Neural cell (in vitro differentiated cells): ENCODE measurements at regions not wholly inside any gene's neighbourhood (a gene's known extent, or its start where the extent isn't known, plus 50 kb on each side); places are given as distances from the start of the nearest gene placed in this dataset.

ENCODE experiments used
- H2AFZ ChIP-seq: fragments of 200-600, 300-800 bp; sonication (generic), shearing (Covaris generic); 2 replicates; pipeline ENCODE4 v1.6.0; 2014; ENCODE audit warnings: low read depth, mild to moderate bottlenecking, antibody characterized with exemption, low read length, moderate library complexity
- H3F3A ChIP-seq: fragments of 200-600 bp; shearing (Covaris generic); 2 replicates; pipeline ENCODE4 v1.6.1; 2016; ENCODE audit warnings: mild to moderate bottlenecking, moderate library complexity, mixed read lengths, antibody characterized with exemption, low read length; ENCODE audit not compliant: insufficient read depth, poor library complexity, severe bottlenecking
- H3K27ac ChIP-seq: fragments of 200-600, 300-800 bp; sonication (generic), shearing (Covaris generic); 2 replicates; pipeline ENCODE4 v1.5.1; 2014; ENCODE audit warnings: mild to moderate bottlenecking, low read length, moderate library complexity
- H3K27me3 ChIP-seq: fragments of 300-800, 200-600 bp; sonication (generic), shearing (Covaris generic); 2 replicates; pipeline ENCODE4 v1.6.0; 2014; ENCODE audit warnings: mild to moderate bottlenecking, low read depth, low read length, moderate library complexity; ENCODE audit not compliant: insufficient read depth
- H3K36me3 ChIP-seq: fragments of 300-800, 200-600 bp; sonication (generic), shearing (Covaris generic); 2 replicates; pipeline ENCODE4 v1.5.1; 2014; ENCODE audit warnings: mild to moderate bottlenecking, antibody characterized with exemption, low read length, moderate library complexity; ENCODE audit not compliant: insufficient read depth
- H3K4me2 ChIP-seq: fragments of 300-800, 200-600 bp; sonication (generic), shearing (Covaris generic); 2 replicates; pipeline ENCODE4 v1.6.0; 2014; ENCODE audit warnings: mild to moderate bottlenecking, low read length
- H3K4me3 ChIP-seq: fragments of 300-800, 200-600 bp; sonication (generic), shearing (Covaris generic); 2 replicates; pipeline ENCODE4 v1.5.1; 2014; ENCODE audit warnings: mild to moderate bottlenecking, low read length, moderate library complexity
- H3K79me2 ChIP-seq: fragments of 200-600 bp; shearing (Covaris generic); replicated peaks from 2 replicates; pipeline ENCODE4 v1.6.0; 2014; ENCODE audit warnings: mild to moderate bottlenecking, low read length, moderate library complexity; ENCODE audit not compliant: insufficient read depth
- H3K9ac ChIP-seq: fragments of 300-800, 200-600 bp; sonication (generic), shearing (Covaris generic); 2 replicates; pipeline ENCODE4 v1.6.1; 2016; ENCODE audit warnings: mild to moderate bottlenecking, low read length, mixed read lengths
- H3K9me2 ChIP-seq: fragments of 200-600 bp; shearing (Covaris generic); 2 replicates; pipeline ENCODE4 v1.6.1; 2016; ENCODE audit warnings: mild to moderate bottlenecking, low read length, mixed read lengths; ENCODE audit not compliant: insufficient read depth
- H3K9me3 ChIP-seq: fragments of 200-600, 300-800 bp; sonication (generic), shearing (Covaris generic); 2 replicates; pipeline ENCODE4 v1.6.1; 2016; ENCODE audit warnings: mild to moderate bottlenecking, mixed run types, low read length, moderate library complexity, mixed read lengths
- H4K20me1 ChIP-seq: fragments of 200-600 bp; shearing (Covaris generic); 2 replicates; pipeline ENCODE4 v1.6.1; 2016; ENCODE audit warnings: mild to moderate bottlenecking, mixed run types; ENCODE audit not compliant: insufficient read depth
- CTCF ChIP-seq: fragments of 450-650 bp; IDR thresholded peaks from 2 replicates; pipeline ENCODE4 v1.5.1; 2014; ENCODE audit warnings: antibody characterized with exemption, mild to moderate bottlenecking, moderate library complexity; ENCODE audit not compliant: poor library complexity, severe bottlenecking
- EP300 ChIP-seq: fragments of 450-650 bp; conservative IDR thresholded peaks from 2 replicates; pipeline ENCODE4 v1.6.1; 2014; ENCODE audit warnings: antibody characterized with exemption, mild to moderate bottlenecking, moderate library complexity; ENCODE audit not compliant: poor library complexity, severe bottlenecking
- EZH2 ChIP-seq: fragments of 200-600, 300-800 bp; shearing (Covaris generic), sonication (generic); IDR thresholded peaks from 2 replicates; pipeline ENCODE4 v1.6.1; 2014; ENCODE audit warnings: antibody characterized with exemption, low read length, borderline replicate concordance, mild to moderate bottlenecking; ENCODE audit not compliant: insufficient read depth, poor library complexity, severe bottlenecking
- MXI1 ChIP-seq: fragments of 450-650 bp; conservative IDR thresholded peaks from 2 replicates; pipeline ENCODE4 v1.6.1; 2014; ENCODE audit warnings: antibody characterized with exemption, mild to moderate bottlenecking; ENCODE audit not compliant: poor library complexity, severe bottlenecking
- POLR2AphosphoS5 ChIP-seq: IDR thresholded peaks from 2 replicates; pipeline ENCODE4 v1.6.1; 2012
- RAD21 ChIP-seq: fragments of 450-650 bp; conservative IDR thresholded peaks from 2 replicates; pipeline ENCODE4 v1.6.1; 2014; ENCODE audit warnings: antibody characterized with exemption, mild to moderate bottlenecking, moderate library complexity
- REST ChIP-seq: IDR thresholded peaks from 2 replicates; pipeline ENCODE4 v1.6.1; 2012; ENCODE audit warnings: borderline replicate concordance
- SMC3 ChIP-seq: fragments of 450-650 bp; conservative IDR thresholded peaks from 2 replicates; pipeline ENCODE4 v1.6.1; 2014; ENCODE audit warnings: antibody characterized with exemption, mild to moderate bottlenecking, moderate library complexity; ENCODE audit not compliant: poor library complexity
- TAF1 ChIP-seq: IDR thresholded peaks from 2 replicates; pipeline ENCODE4 v1.6.1; 2012; ENCODE audit warnings: low read depth

GRCh38 chr22:27620367-27621154, 181.0 kb downstream of the MN1 start:
- no peaks in the 10 kb centered on the region for H4K20me1 ChIP-seq
- H3K27me3 ChIP-seq, result no peaks in the 10 kb centered on the region
- H3K9me2 ChIP-seq, result no peaks in the 10 kb centered on the region
- no peaks in the 10 kb centered on the region for H3K36me3 ChIP-seq
- H3K9me3 ChIP-seq, result no peaks in the 10 kb centered on the region
- H2AFZ ChIP-seq, result no peak overlapping the region
- H3K79me2 ChIP-seq, result no peaks in the 10 kb centered on the region
- H3F3A ChIP-seq, result no peaks in the 10 kb centered on the region
- TF ChIP-seq EZH2, result no peak
- no peak for TF ChIP-seq RAD21
- no peak for TF ChIP-seq SMC3
- no peak for TF ChIP-seq EP300
- no peak for TF ChIP-seq CTCF
- no peak for TF ChIP-seq TAF1
- no peak overlapping the region for H3K4me2 ChIP-seq
- H3K4me3 ChIP-seq, result no peak overlapping the region
- H3K27ac ChIP-seq, result no peak overlapping the region
- no peak overlapping the region for H3K9ac ChIP-seq

GRCh38 chr22:27621486-27622070, 180.0 kb downstream of the MN1 start:
- H4K20me1 ChIP-seq, result no peaks in the 10 kb centered on the region
- no peak overlapping the region for H3K27ac ChIP-seq
- H3K4me3 ChIP-seq, result no peak overlapping the region
- H3K79me2 ChIP-seq, result no peaks in the 10 kb centered on the region
- H3K27me3 ChIP-seq, result no peaks in the 10 kb centered on the region
- no peaks in the 10 kb centered on the region for H3F3A ChIP-seq
- H3K4me2 ChIP-seq, result no peak overlapping the region
- H2AFZ ChIP-seq, result no peak overlapping the region
- TF ChIP-seq EZH2 (no peak), EP300 (no peak), POLR2AphosphoS5 (no peak), REST (no peak), TAF1 (no peak), SMC3 (no peak), RAD21 (no peak), MXI1 (no peak), CTCF (no peak)
- H3K36me3 ChIP-seq, result no peaks in the 10 kb centered on the region
- H3K9me3 ChIP-seq, result no peaks in the 10 kb centered on the region
- H3K9me2 ChIP-seq, result no peaks in the 10 kb centered on the region
- no peak overlapping the region for H3K9ac ChIP-seq
